ENCODE measurements at regions not wholly inside any gene's neighbourhood (a gene's known extent, or its start where the extent isn't known, plus 50 kb on each side); places are given as distances from the start of the nearest gene placed in this dataset.

DNA sequence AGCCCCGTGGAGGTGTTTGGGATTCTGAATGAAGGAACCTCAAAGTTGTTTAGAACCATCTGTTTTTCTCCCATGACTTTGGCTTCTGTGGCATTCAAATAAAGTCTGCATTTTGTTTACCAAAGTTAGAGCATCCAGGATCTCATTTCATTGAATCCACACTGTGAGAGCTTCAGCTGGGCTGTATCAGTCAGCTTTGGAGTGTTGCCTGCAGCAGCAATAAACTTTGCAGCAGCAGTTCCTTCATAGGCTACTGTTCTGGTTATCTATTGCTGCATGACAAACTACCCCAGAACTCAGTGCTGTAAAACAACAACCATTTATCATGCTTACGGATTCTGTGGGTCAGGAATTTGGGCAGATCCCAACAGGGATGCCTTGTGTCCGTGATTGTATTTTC, 1575.2 kb upstream of the LRRTM3 start:
- TF ChIP-seq CTCF (IDR thresholded peaks at IDR 0.05; ENCODE audit: insufficient read depth, low read length, poor library complexity, severe bottlenecking) (no peak), EZH2phosphoT487 (conservative IDR thresholded peaks at IDR 0.05; ENCODE audit: low read length) (no peak)
